H1 (cell line): ENCODE measurements at regions not wholly inside any gene's neighbourhood (a gene's known extent, or its start where the extent isn't known, plus 50 kb on each side); places are given as distances from the start of the nearest gene placed in this dataset.

Experiments used
- CTCF ChIA-PET: fragments of 300-600 bp; sonication (Branson Sonifier 250); formaldehyde crosslinking; loops from one replicate; lab custom pipeline; 2021; ENCODE audit not compliant: partially characterized antibody; lab: Charles Lee
- POLR2A ChIA-PET: fragments of 300-600 bp; sonication (Branson Sonifier 250); formaldehyde crosslinking; loops from one replicate; lab custom pipeline; 2021; ENCODE audit warnings: inconsistent platforms; ENCODE audit not compliant: partially characterized antibody; lab: Charles Lee
- DNase-seq, 2 experiments: peaks; one replicate each; pipeline versions ENCODE4 v3.0.0 to v3.0.0-alpha.2; 2010 to 2022; ENCODE audit warnings: low spot score in 2 of 2, low read depth in 1 of 2, mixed read lengths in 1 of 2
- FAIRE-seq: peaks from 2 replicates; lab custom pipeline; 2011; peaks lifted over from hg19 to GRCh38; lab: Jason Lieb, UNC
- H2AFZ ChIP-seq: 2 replicates; pipeline ENCODE4 v1.8.1; 2012; ENCODE audit warnings: low read length, inconsistent platforms
- H2AK5ac ChIP-seq: 2 replicates; pipeline ENCODE4 v1.6.1; 2013; ENCODE audit warnings: low read depth, low read length
- H2BK120ac ChIP-seq: replicated peaks from 2 replicates; pipeline ENCODE3; 2013; ENCODE audit warnings: low read depth, low read length, inconsistent platforms
- H2BK12ac ChIP-seq: 2 replicates; pipeline ENCODE4 v1.6.1; 2013; ENCODE audit warnings: low read depth, low read length
- H2BK15ac ChIP-seq: 2 replicates; pipeline ENCODE4 v1.6.1; 2013; ENCODE audit warnings: low read length
- H2BK20ac ChIP-seq: 2 replicates; pipeline ENCODE4 v1.6.1; 2013; ENCODE audit warnings: low read length
- H2BK5ac ChIP-seq: 2 replicates; pipeline ENCODE4 v1.6.1; 2013; ENCODE audit warnings: low read depth, low read length
- H3K14ac ChIP-seq: 2 replicates; pipeline ENCODE4 v1.6.1; 2013; ENCODE audit warnings: inconsistent platforms; ENCODE audit not compliant: insufficient read length
- H3K18ac ChIP-seq: 2 replicates; pipeline ENCODE4 v1.6.1; 2013; ENCODE audit warnings: low read length; ENCODE audit errors: extremely low read depth
- H3K23ac ChIP-seq: 2 replicates; pipeline ENCODE4 v1.6.1; 2013; ENCODE audit warnings: inconsistent platforms; ENCODE audit not compliant: insufficient read length
- H3K23me2 ChIP-seq: 2 replicates; pipeline ENCODE4 v1.6.1; 2013; ENCODE audit warnings: low read depth, low read length
- H3K27ac ChIP-seq: 2 replicates; pipeline ENCODE4 v1.6.1; 2011; ENCODE audit warnings: low read depth, low read length, inconsistent platforms
- H3K27me3 ChIP-seq, 4 experiments: replicated peaks in 1 of 4; 1 replicate in 1 of 4; 2 replicates in 3 of 4; pipeline versions ENCODE4 v1.6.1 to v1.8.1; 2011 to 2013; ENCODE audit warnings: low read length in 3 of 4, mild to moderate bottlenecking in 3 of 4, inconsistent platforms in 2 of 4, mixed read lengths in 2 of 4, moderate library complexity in 1 of 4; ENCODE audit not compliant: control insufficient read depth in 3 of 4, insufficient read depth in 3 of 4; ENCODE audit errors: extremely low read depth in 1 of 4
- H3K36me3 ChIP-seq, 4 experiments: 2 replicates each; pipeline versions ENCODE4 v1.6.1 to v1.8.1; 2011 to 2013; ENCODE audit warnings: mild to moderate bottlenecking in 4 of 4, low read length in 3 of 4, moderate library complexity in 2 of 4, control low read depth in 1 of 4, inconsistent platforms in 1 of 4; ENCODE audit not compliant: insufficient read depth in 4 of 4, control insufficient read depth in 2 of 4
- H3K4ac ChIP-seq: replicated peaks from 2 replicates; pipeline ENCODE3; 2013; ENCODE audit warnings: low read length, low read depth, mixed read lengths, inconsistent platforms; ENCODE audit not compliant: insufficient read length
- H3K4me1 ChIP-seq, 4 experiments: replicated peaks in 1 of 4; 1 replicate in 1 of 4; 2 replicates in 3 of 4; pipeline versions ENCODE4 v1.6.1 to v1.8.1; 2011 to 2013; ENCODE audit warnings: low read length in 3 of 4, inconsistent platforms in 2 of 4, mixed read lengths in 1 of 4; ENCODE audit not compliant: insufficient read depth in 4 of 4, control insufficient read depth in 3 of 4
- H3K4me2 ChIP-seq, 2 experiments: 2 replicates each; pipeline versions ENCODE4 v1.6.1 to v1.8.1; 2011 to 2013; ENCODE audit warnings: low read depth in 2 of 2, low read length in 2 of 2, control low read depth in 1 of 2, inconsistent platforms in 1 of 2, mild to moderate bottlenecking in 1 of 2; ENCODE audit not compliant: insufficient read depth in 1 of 2
- H3K4me3 ChIP-seq, 4 experiments: fragments of 200-600, 300-600 bp in 1 of 4; sonication (generic), shearing (Covaris generic), sonication (Bioruptor Twin) in 1 of 4; 2 replicates each; pipeline versions ENCODE4 v1.5.1 to v1.8.1; 2011 to 2016; ENCODE audit warnings: low read length in 4 of 4, low read depth in 3 of 4, control low read depth in 2 of 4, inconsistent platforms in 2 of 4, mild to moderate bottlenecking in 2 of 4, mixed read lengths in 1 of 4, moderate library complexity in 1 of 4; ENCODE audit not compliant: insufficient read depth in 2 of 4; ENCODE audit errors: extremely low read depth in 1 of 4
- H3K56ac ChIP-seq: replicated peaks from 2 replicates; pipeline ENCODE3; 2013; ENCODE audit warnings: low read depth, mild to moderate bottlenecking, mixed read lengths, low read length, inconsistent platforms; ENCODE audit not compliant: insufficient read length
- H3K79me1 ChIP-seq: 2 replicates; pipeline ENCODE4 v1.6.1; 2013; ENCODE audit warnings: low read depth, low read length, control low read depth
- H3K79me2 ChIP-seq, 2 experiments: 2 replicates each; pipeline versions ENCODE4 v1.6.1 to v1.8.1; 2012 to 2013; ENCODE audit warnings: low read length in 2 of 2, mild to moderate bottlenecking in 2 of 2, inconsistent platforms in 1 of 2; ENCODE audit not compliant: insufficient read depth in 2 of 2, control insufficient read depth in 1 of 2
- H3K9ac ChIP-seq, 4 experiments: replicated peaks in 1 of 4; 1 replicate in 1 of 4; 2 replicates in 3 of 4; pipeline versions ENCODE4 v1.6.1 to v1.8.1; 2011 to 2013; ENCODE audit warnings: low read depth in 3 of 4, low read length in 3 of 4, control low read depth in 2 of 4, mild to moderate bottlenecking in 2 of 4, moderate library complexity in 2 of 4, inconsistent platforms in 1 of 4; ENCODE audit errors: extremely low read depth in 1 of 4
- H3K9me3 ChIP-seq, 2 experiments: 2 replicates each; pipeline versions ENCODE4 v1.6.1 to v1.8.1; 2012 to 2013; ENCODE audit warnings: mild to moderate bottlenecking in 2 of 2, moderate library complexity in 2 of 2, control low read depth in 1 of 2, inconsistent platforms in 1 of 2, low read depth in 1 of 2, low read length in 1 of 2, mixed read lengths in 1 of 2; ENCODE audit not compliant: insufficient read depth in 2 of 2
- H4K20me1 ChIP-seq, 2 experiments: replicated peaks in 1 of 2; 2 replicates each; pipeline versions ENCODE3 to v1.8.1; 2011 to 2013; ENCODE audit warnings: inconsistent platforms in 2 of 2, low read length in 2 of 2, mild to moderate bottlenecking in 1 of 2; ENCODE audit not compliant: insufficient read depth in 2 of 2, control insufficient read depth in 1 of 2
- H4K5ac ChIP-seq: 2 replicates; pipeline ENCODE4 v1.6.1; 2013; ENCODE audit warnings: low read length, low read depth, mixed read lengths, inconsistent platforms; ENCODE audit not compliant: insufficient read length
- H4K8ac ChIP-seq: 2 replicates; pipeline ENCODE4 v1.8.0; 2013; ENCODE audit warnings: mild to moderate bottlenecking, moderate library complexity, low read length, inconsistent platforms; ENCODE audit not compliant: insufficient read depth; ENCODE audit errors: extremely low read depth
- H4K91ac ChIP-seq: replicated peaks from 2 replicates; pipeline ENCODE3; 2013; ENCODE audit warnings: low read length, mixed read lengths, inconsistent platforms; ENCODE audit not compliant: insufficient read length
- ATF2 ChIP-seq: IDR thresholded peaks from 2 replicates; pipeline ENCODE4 v1.6.1; 2012; ENCODE audit warnings: low read length, inconsistent platforms
- CBX5 ChIP-seq: fragments of 300-800, 300-1000 bp; sonication (generic); IDR thresholded peaks from 2 replicates; pipeline ENCODE4 v1.7.1; 2016; ENCODE audit warnings: antibody characterized with exemption, low read length, low read depth
- CHD1 ChIP-seq: IDR thresholded peaks from 2 replicates; pipeline ENCODE4 v1.6.1; 2012; ENCODE audit warnings: low read depth, low read length, improper control_type of control experiment
- GABPA ChIP-seq: IDR thresholded peaks from 2 replicates; pipeline ENCODE4 v1.6.1; 2011; ENCODE audit warnings: mild to moderate bottlenecking, low read length, moderate library complexity, borderline replicate concordance; ENCODE audit not compliant: insufficient read depth
- KDM4A ChIP-seq: IDR thresholded peaks from one replicate; pipeline ENCODE4 v1.7.1; 2012; ENCODE audit warnings: low read depth, mild to moderate bottlenecking, moderate library complexity, low read length, inconsistent platforms; ENCODE audit not compliant: severe bottlenecking
- KDM5A ChIP-seq: fragments of 200-600 bp; IDR thresholded peaks from 2 replicates; pipeline ENCODE4 v1.7.1; 2012; ENCODE audit warnings: mild to moderate bottlenecking, low read length, inconsistent platforms, mixed read lengths
- PHF8 ChIP-seq: fragments of 200-600 bp; sonication (generic); conservative IDR thresholded peaks from 2 replicates; pipeline ENCODE4 v1.7.1; 2012; ENCODE audit warnings: low read depth, mild to moderate bottlenecking, inconsistent platforms, low read length, moderate library complexity
- RFX5 ChIP-seq: IDR thresholded peaks from 2 replicates; pipeline ENCODE4 v1.6.1; 2011; ENCODE audit warnings: low read depth, low read length, improper control_type of control experiment, borderline replicate concordance
- SUZ12 ChIP-seq: fragments of 200-600 bp; sonication (generic); IDR thresholded peaks from 2 replicates; pipeline ENCODE4 v1.6.1; 2012; ENCODE audit warnings: mild to moderate bottlenecking, inconsistent platforms, low read length, moderate library complexity, mixed read lengths
- TAF1 ChIP-seq: IDR thresholded peaks from 2 replicates; pipeline ENCODE4 v1.6.1; 2011; ENCODE audit warnings: mild to moderate bottlenecking, low read depth, low read length
- TAF7 ChIP-seq: optimal IDR thresholded peaks from 2 replicates; pipeline ENCODE3; 2011; ENCODE audit warnings: low read depth, mild to moderate bottlenecking, inconsistent platforms, low read length, moderate library complexity, borderline replicate concordance
- TEAD4 ChIP-seq: IDR thresholded peaks from 2 replicates; pipeline ENCODE4 v1.6.1; 2012; ENCODE audit warnings: low read depth, low read length, inconsistent platforms, mixed read lengths
- YY1 ChIP-seq: IDR thresholded peaks from 2 replicates; pipeline ENCODE4 v1.6.1; 2011; ENCODE audit warnings: low read depth, mild to moderate bottlenecking, low read length
- ZNF274 ChIP-seq: IDR thresholded peaks from 2 replicates; pipeline ENCODE4 v1.7.0; 2012; ENCODE audit warnings: low read length, borderline replicate concordance; ENCODE audit errors: extremely low read depth
- WGBS, 2 experiments: shearing (Covaris generic) in 1 of 2; methylation state at CpG; one replicate each; pipeline versions ENCODE4 v1.1.6 to v1.1.7; 2013 to 2015; ENCODE audit warnings: low lambda C conversion rate in 2 of 2, mixed read lengths in 2 of 2, inconsistent platforms in 1 of 2, low coverage in 1 of 2, missing lambda C conversion rate in 1 of 2; ENCODE audit not compliant: insufficient replicate concordance in 2 of 2, insufficient coverage in 1 of 2, insufficient read length in 1 of 2; ENCODE audit errors: extremely low coverage in 1 of 2, missing lambda C conversion rate in 1 of 2; 5-methylcytosine and 5-hydroxymethylcytosine counted together

GRCh38 chr3:6282918-6283317 lies 578.0 kb upstream of the GRM7 start:
- Histone ChIP-seq H2BK20ac (no peak overlapping the region), H3K4ac (no peak overlapping the region), H3K9me3 (no peaks in the 10 kb centered on the region), H3K14ac (no peak overlapping the region), H3K79me1 (no peaks in the 10 kb centered on the region), H3K9ac (no peak overlapping the region), H4K5ac (no peak overlapping the region), H3K56ac (no peak overlapping the region), H3K36me3 (no peaks in the 10 kb centered on the region), H3K4me2 (no peak overlapping the region), H3K18ac (no peak overlapping the region), H2BK15ac (no peak overlapping the region), H3K27ac (no peak overlapping the region), H3K23me2 (no peaks in the 10 kb centered on the region), H3K23ac (no peak overlapping the region), H3K27me3 (no peaks in the 10 kb centered on the region), H2BK12ac (no peak overlapping the region), H4K8ac (no peak overlapping the region), H2BK120ac (no peak overlapping the region), H2AK5ac (no peak overlapping the region), H4K91ac (no peak overlapping the region), H3K4me1 (no peaks in the 10 kb centered on the region), H4K20me1 (no peaks in the 10 kb centered on the region), H3K79me2 (no peaks in the 10 kb centered on the region), H3K4me3 (no peak overlapping the region), H2AFZ (0 out of 2 replicates have a peak overlapping the region, but pooled peaks have one; percentile 25), H2BK5ac (no peak overlapping the region)
- FAIRE-seq (no peak), DNase-seq (no peak)
- 96% methylated on average over 4 of the region's 4 CpGs; no CpG with 5 or more reads in 1 of the 2 experiments for WGBS, 2 experiments
- POLR2A ChIA-PET: no interaction called here
- CTCF ChIA-PET: interaction anchor here (1.1 to 1.9 kb wide), 3 partner anchors 12 to 25 kb away, joined by 3 to 4 read pairs (median 3); no protein-coding TSS in a partner anchor
- TF ChIP-seq RFX5 (no peak), ZNF274 (no peak), ATF2 (no peak), KDM5A (no peak), TEAD4 (no peak), SUZ12 (no peak), GABPA (no peak), CBX5 (no peak), KDM4A (no peak), PHF8 (no peak), TAF7 (no peak), YY1 (no peak), CHD1 (no peak), TAF1 (no peak)
